ENCODE measurements at regions not wholly inside any gene's neighbourhood (a gene's known extent, or its start where the extent isn't known, plus 50 kb on each side); places are given as distances from the start of the nearest gene placed in this dataset.
"Not testable (repeated sequence)": the region's sequence is repeated elsewhere in the genome, so short reads cannot be mapped to it uniquely, and the experiment has no call there.

DNA sequence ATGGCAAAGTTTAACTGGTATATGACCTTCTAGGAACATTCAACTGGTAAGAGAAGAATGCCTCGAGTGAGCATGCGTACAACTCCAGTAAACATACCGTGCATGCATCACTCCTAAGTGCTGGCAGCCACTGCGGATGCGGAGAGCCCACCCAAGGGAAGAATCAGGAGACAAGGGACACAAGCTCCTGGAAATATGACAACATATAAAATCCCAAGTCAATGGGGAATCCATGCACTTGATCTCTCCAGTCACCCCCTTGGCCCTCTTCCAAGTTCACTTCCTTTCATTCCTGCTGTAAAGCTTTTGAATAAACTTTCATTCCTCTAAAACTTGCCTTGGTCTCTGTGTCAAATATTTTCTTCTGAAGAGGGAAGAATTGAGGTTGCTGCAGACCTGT lies 168.7 kb upstream of the TMCC3 start:
- H3K27ac ChIP-seq (ENCODE audit: low read depth, low read length) = no peak overlapping the region
- no peaks in the 10 kb centered on the region for H3K27me3 ChIP-seq (ENCODE audit: control insufficient read depth in 3 of 3, insufficient read depth in 3 of 3, low read length in 3 of 3)
- H3K36me3 ChIP-seq (ENCODE audit: control insufficient read depth in 3 of 3, insufficient read depth in 3 of 3, low read length in 3 of 3) = no peaks in the 10 kb centered on the region
- H3K9ac ChIP-seq (ENCODE audit: low read depth in 1 of 3, low read length in 3 of 3) = no peak overlapping the region
- no peak overlapping the region for H3K4me3 ChIP-seq (ENCODE audit: low read length in 3 of 3)
- no peaks in the 10 kb centered on the region for H3K4me1 ChIP-seq (ENCODE audit: control insufficient read depth in 3 of 3, insufficient read depth in 3 of 3, low read length in 3 of 3)
- peaks cover 0 to under 1% (median 0%) of the 10 kb centered on the region in 3 donors for H3K9me3 ChIP-seq (ENCODE audit: control insufficient read depth in 3 of 3, low read length in 3 of 3)

DNA sequence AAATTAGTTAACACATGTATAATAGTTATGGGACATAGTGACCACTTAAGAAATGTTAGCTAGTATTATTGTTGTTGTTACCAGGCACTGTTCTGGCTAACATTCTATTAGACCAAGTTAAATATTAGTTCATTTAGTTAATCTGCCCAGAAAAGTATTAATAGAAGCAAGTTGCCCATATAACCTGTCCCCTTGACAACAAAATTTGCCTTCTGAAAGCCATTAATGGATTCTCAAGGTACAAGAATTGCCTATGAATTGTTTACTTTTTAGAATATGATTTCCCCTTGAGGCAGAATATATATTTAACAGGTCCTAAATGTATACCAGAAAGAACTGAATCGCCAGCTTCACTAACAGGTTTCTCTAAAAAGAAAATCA lies 167.3 kb upstream of the TMCC3 start:
- H3K27me3 ChIP-seq (ENCODE audit: control insufficient read depth in 3 of 3, insufficient read depth in 3 of 3, low read length in 3 of 3) = no peaks in the 10 kb centered on the region
- H3K4me3 ChIP-seq (ENCODE audit: low read length in 3 of 3) = no peak overlapping the region
- H3K9ac ChIP-seq (ENCODE audit: low read depth in 1 of 3, low read length in 3 of 3) = no peak overlapping the region
- no peaks in the 10 kb centered on the region for H3K36me3 ChIP-seq (ENCODE audit: control insufficient read depth in 3 of 3, insufficient read depth in 3 of 3, low read length in 3 of 3)
- peaks cover 0 to 8% (median 2%) of the 10 kb centered on the region in 3 donors for H3K9me3 ChIP-seq (ENCODE audit: control insufficient read depth in 3 of 3, low read length in 3 of 3)
- no peak overlapping the region for H3K27ac ChIP-seq (ENCODE audit: low read depth, low read length)
- no peaks in the 10 kb centered on the region for H3K4me1 ChIP-seq (ENCODE audit: control insufficient read depth in 3 of 3, insufficient read depth in 3 of 3, low read length in 3 of 3)

DNA sequence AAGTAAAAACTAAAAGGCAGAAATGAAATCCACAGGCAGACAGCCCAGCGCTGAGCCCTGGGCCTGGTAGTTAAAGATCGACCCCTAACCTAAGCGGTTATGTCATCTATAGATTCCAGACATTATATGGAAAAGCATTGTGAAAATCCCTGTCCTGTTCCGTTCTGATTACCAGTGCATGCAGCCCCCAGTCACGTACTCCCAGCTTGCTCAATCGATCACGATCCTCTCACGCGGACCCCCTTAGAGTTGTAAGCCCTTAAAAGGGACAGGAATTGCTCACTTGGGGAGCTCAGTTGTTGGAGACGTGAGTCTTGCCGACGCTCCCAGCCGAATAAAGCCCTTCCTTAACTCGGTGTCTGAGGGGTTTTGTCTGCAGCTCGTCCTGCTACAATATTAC lies 166.8 kb upstream of the TMCC3 start:
- H3K27me3 ChIP-seq (ENCODE audit: control insufficient read depth in 3 of 3, insufficient read depth in 3 of 3, low read length in 3 of 3); H3K27ac ChIP-seq (ENCODE audit: low read depth, low read length); H3K4me3 ChIP-seq (ENCODE audit: low read length in 3 of 3); H3K9me3 ChIP-seq (ENCODE audit: control insufficient read depth in 3 of 3, low read length in 3 of 3); H3K9ac ChIP-seq (ENCODE audit: low read depth in 1 of 3, low read length in 3 of 3); H3K4me1 ChIP-seq (ENCODE audit: control insufficient read depth in 3 of 3, insufficient read depth in 3 of 3, low read length in 3 of 3); H3K36me3 ChIP-seq (ENCODE audit: control insufficient read depth in 3 of 3, insufficient read depth in 3 of 3, low read length in 3 of 3): not testable (repeated sequence)

DNA sequence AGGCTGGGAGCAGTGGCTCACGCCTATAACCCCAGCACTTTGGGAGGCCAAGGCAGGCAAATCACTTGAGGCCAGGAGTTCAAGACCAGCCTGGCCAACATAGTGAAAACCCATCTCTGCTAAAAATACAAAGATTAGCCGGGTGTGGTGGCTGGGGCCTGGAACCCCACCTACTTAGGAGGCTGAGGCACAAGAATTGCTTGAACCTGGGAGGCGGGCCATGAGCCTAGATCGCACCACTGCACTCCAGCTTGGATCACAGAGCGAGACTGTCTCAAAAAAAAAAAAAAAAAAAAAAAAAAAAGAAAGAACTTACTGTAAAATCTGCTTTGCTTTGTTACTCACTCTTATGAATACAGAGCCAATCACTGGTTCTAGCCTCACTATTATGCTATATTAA lies 166.4 kb upstream of the TMCC3 start:
- not testable (repeated sequence) for H3K36me3 ChIP-seq (ENCODE audit: control insufficient read depth in 3 of 3, insufficient read depth in 3 of 3, low read length in 3 of 3); H3K9me3 ChIP-seq (ENCODE audit: control insufficient read depth in 3 of 3, low read length in 3 of 3); H3K27me3 ChIP-seq (ENCODE audit: control insufficient read depth in 3 of 3, insufficient read depth in 3 of 3, low read length in 3 of 3); H3K4me1 ChIP-seq (ENCODE audit: control insufficient read depth in 3 of 3, insufficient read depth in 3 of 3, low read length in 3 of 3); H3K27ac ChIP-seq (ENCODE audit: low read depth, low read length); H3K4me3 ChIP-seq (ENCODE audit: low read length in 3 of 3); H3K9ac ChIP-seq (ENCODE audit: low read depth in 1 of 3, low read length in 3 of 3)

DNA sequence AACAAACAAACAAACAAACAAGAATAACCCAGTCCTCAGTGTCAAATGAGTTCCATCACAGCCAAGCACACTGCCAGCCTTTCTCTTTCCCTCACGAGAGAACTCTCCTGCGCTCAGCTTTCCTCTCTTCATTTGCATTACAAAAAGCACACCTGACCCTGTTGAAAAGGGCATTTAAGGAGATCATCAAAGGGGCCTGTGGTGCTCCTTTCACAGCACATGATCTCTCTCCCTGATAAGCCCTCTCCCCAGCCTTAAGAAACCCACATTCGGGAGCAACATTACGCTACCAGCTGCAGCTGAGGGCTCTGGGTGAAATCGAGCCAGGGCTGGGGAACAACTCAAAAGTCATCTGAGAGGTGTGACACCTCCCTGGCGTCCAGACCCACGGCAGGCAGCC lies 165.6 kb upstream of the TMCC3 start:
- Histone ChIP-seq H3K27me3 (ENCODE audit: control insufficient read depth in 3 of 3, insufficient read depth in 3 of 3, low read length in 3 of 3) (no peaks in the 10 kb centered on the region), H3K36me3 (ENCODE audit: control insufficient read depth in 3 of 3, insufficient read depth in 3 of 3, low read length in 3 of 3) (no peaks in the 10 kb centered on the region)

DNA sequence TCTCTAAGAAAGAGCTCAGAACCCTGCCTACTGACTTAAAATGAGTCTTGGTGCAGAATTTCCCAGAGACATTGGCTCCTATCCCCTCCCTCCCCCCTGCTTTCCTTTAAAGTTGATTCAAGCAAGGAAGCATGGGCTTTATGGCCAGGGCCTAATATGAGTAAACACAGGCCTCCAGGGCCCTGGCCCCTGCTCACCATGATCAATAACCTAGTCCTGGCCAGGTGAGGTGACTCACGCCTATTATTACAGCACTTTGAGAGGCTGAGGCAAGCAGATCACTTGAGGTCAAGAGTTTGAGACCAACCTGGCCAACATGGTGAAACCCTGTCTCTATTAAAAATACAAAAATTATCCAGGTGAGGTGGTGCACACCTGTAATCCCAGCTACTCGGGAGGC lies 165.1 kb upstream of the TMCC3 start:
- Histone ChIP-seq H3K9ac (ENCODE audit: low read depth in 1 of 3, low read length in 3 of 3) (no peak overlapping the region), H3K9me3 (ENCODE audit: control insufficient read depth in 3 of 3, low read length in 3 of 3) (peaks cover 0 to 8% (median 2%) of the 10 kb centered on the region in 3 donors), H3K36me3 (ENCODE audit: control insufficient read depth in 3 of 3, insufficient read depth in 3 of 3, low read length in 3 of 3) (no peaks in the 10 kb centered on the region), H3K27ac (ENCODE audit: low read depth, low read length) (no peak overlapping the region), H3K27me3 (ENCODE audit: control insufficient read depth in 3 of 3, insufficient read depth in 3 of 3, low read length in 3 of 3) (no peaks in the 10 kb centered on the region), H3K4me1 (ENCODE audit: control insufficient read depth in 3 of 3, insufficient read depth in 3 of 3, low read length in 3 of 3) (no peaks in the 10 kb centered on the region), H3K4me3 (ENCODE audit: low read length in 3 of 3) (no peak overlapping the region)

More for the DNA sequence above, 165.6 kb upstream of the TMCC3 start:
- Histone ChIP-seq H3K4me3 (ENCODE audit: low read length in 3 of 3) (no peak overlapping the region), H3K9ac (ENCODE audit: low read depth in 1 of 3, low read length in 3 of 3) (no peak overlapping the region), H3K9me3 (ENCODE audit: control insufficient read depth in 3 of 3, low read length in 3 of 3) (peaks cover 0 to 8% (median 2%) of the 10 kb centered on the region in 3 donors), H3K27ac (ENCODE audit: low read depth, low read length) (no peak overlapping the region), H3K4me1 (ENCODE audit: control insufficient read depth in 3 of 3, insufficient read depth in 3 of 3, low read length in 3 of 3) (no peaks in the 10 kb centered on the region)

DNA sequence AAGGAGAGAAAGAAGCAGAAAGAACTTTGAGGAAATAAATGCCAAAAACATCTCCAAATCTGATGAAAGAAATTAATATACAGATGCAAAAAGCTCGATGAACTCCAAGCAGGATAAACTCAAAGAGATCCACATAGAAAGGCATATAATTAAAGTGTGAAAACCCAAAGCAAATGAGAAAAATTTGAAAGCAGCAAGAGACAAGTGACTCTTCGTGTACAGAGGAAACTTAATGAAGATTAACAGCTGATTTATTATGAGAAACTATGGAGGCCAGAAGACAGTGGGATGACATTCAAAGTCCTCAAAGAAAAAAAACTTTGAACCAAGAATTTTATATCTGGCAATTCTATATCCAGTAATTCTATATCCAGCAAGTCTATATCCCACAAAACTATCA lies 163.0 kb upstream of the TMCC3 start:
- Histone ChIP-seq H3K4me1 (ENCODE audit: control insufficient read depth in 3 of 3, insufficient read depth in 3 of 3, low read length in 3 of 3) (no peaks in the 10 kb centered on the region), H3K27ac (ENCODE audit: low read depth, low read length) (no peak overlapping the region), H3K4me3 (ENCODE audit: low read length in 3 of 3) (no peak overlapping the region), H3K9ac (ENCODE audit: low read depth in 1 of 3, low read length in 3 of 3) (no peak overlapping the region), H3K9me3 (ENCODE audit: control insufficient read depth in 3 of 3, low read length in 3 of 3) (peaks cover 0 to 8% (median 2%) of the 10 kb centered on the region in 3 donors), H3K36me3 (ENCODE audit: control insufficient read depth in 3 of 3, insufficient read depth in 3 of 3, low read length in 3 of 3) (no peaks in the 10 kb centered on the region), H3K27me3 (ENCODE audit: control insufficient read depth in 3 of 3, insufficient read depth in 3 of 3, low read length in 3 of 3) (no peaks in the 10 kb centered on the region)

DNA sequence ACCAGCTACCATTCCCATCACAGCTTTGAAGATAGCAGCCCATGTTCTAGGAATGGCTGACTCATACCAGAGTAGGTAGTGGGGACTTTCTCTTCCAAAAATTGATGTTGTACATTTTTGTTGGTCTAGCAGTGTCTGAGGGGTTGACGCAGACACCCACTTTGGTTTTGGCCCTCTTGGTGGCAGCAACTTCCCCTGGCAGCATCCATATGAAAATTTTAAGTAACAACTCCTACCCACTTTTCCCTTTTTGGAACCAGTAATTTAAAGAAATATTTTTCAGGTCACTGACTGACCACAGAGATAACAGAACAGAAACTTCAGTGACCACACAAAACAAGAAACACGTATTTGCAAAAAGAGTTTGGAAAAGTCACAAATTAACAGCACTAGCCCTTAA lies 162.0 kb upstream of the TMCC3 start:
- Histone ChIP-seq H3K4me1 (ENCODE audit: control insufficient read depth in 3 of 3, insufficient read depth in 3 of 3, low read length in 3 of 3) (no peaks in the 10 kb centered on the region), H3K36me3 (ENCODE audit: control insufficient read depth in 3 of 3, insufficient read depth in 3 of 3, low read length in 3 of 3) (no peaks in the 10 kb centered on the region), H3K27me3 (ENCODE audit: control insufficient read depth in 3 of 3, insufficient read depth in 3 of 3, low read length in 3 of 3) (no peaks in the 10 kb centered on the region), H3K9ac (ENCODE audit: low read depth in 1 of 3, low read length in 3 of 3) (no peak overlapping the region), H3K27ac (ENCODE audit: low read depth, low read length) (no peak overlapping the region), H3K9me3 (ENCODE audit: control insufficient read depth in 3 of 3, low read length in 3 of 3) (peaks cover 0 to 8% (median 2%) of the 10 kb centered on the region in 3 donors), H3K4me3 (ENCODE audit: low read length in 3 of 3) (no peak overlapping the region)

DNA sequence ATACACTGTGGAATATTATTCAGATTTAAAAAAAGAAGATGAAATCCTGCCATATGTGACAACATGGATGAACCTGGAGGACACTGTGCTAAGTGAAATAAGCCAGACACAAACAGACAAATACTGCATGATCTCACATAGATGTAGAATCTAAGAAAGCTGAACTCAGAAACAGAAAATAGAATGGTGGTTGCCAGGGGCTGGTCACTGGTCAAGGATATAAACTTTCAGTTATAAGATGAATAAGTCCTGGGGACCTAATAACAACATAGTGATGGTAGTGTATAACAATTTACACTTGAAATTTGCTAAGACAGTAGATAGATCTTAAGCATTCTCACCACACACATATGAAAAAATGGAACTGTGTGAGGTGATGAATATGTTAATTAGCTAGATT lies 161.3 kb upstream of the TMCC3 start:
- Histone ChIP-seq H3K9ac (ENCODE audit: low read depth in 1 of 3, low read length in 3 of 3) (no peak overlapping the region), H3K27me3 (ENCODE audit: control insufficient read depth in 3 of 3, insufficient read depth in 3 of 3, low read length in 3 of 3) (no peaks in the 10 kb centered on the region), H3K27ac (ENCODE audit: low read depth, low read length) (no peak overlapping the region), H3K4me3 (ENCODE audit: low read length in 3 of 3) (no peak overlapping the region), H3K9me3 (ENCODE audit: control insufficient read depth in 3 of 3, low read length in 3 of 3) (peaks cover 0 to 8% (median 2%) of the 10 kb centered on the region in 3 donors), H3K4me1 (ENCODE audit: control insufficient read depth in 3 of 3, insufficient read depth in 3 of 3, low read length in 3 of 3) (no peaks in the 10 kb centered on the region), H3K36me3 (ENCODE audit: control insufficient read depth in 3 of 3, insufficient read depth in 3 of 3, low read length in 3 of 3) (no peaks in the 10 kb centered on the region)

DNA sequence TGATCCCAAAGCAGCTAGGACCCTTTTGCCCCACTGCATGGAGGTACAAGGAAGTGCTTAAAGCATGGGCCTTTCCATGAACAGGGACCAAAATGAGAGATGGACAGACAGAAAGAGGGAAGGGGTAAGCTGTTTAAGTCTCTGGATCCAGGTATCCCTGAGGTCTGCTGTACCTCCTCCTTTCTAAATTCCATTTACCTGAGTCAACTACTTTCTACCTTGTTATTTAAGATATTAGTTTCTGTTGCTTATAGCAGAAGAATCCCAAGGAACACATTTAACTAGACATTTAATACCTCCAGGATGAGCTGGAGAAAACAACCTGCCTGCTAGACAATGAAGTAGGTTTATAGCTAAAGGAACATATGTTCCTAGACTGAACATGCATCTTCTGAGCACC lies 157.6 kb upstream of the TMCC3 start:
- H3K27ac ChIP-seq (ENCODE audit: low read depth, low read length) = no peak overlapping the region
- H3K36me3 ChIP-seq (ENCODE audit: control insufficient read depth in 3 of 3, insufficient read depth in 3 of 3, low read length in 3 of 3) = no peaks in the 10 kb centered on the region
- H3K27me3 ChIP-seq (ENCODE audit: control insufficient read depth in 3 of 3, insufficient read depth in 3 of 3, low read length in 3 of 3) = no peaks in the 10 kb centered on the region
- no peaks in the 10 kb centered on the region for H3K4me1 ChIP-seq (ENCODE audit: control insufficient read depth in 3 of 3, insufficient read depth in 3 of 3, low read length in 3 of 3)
- no peak overlapping the region for H3K4me3 ChIP-seq (ENCODE audit: low read length in 3 of 3)
- H3K9ac ChIP-seq (ENCODE audit: low read depth in 1 of 3, low read length in 3 of 3) = no peak overlapping the region
- H3K9me3 ChIP-seq (ENCODE audit: control insufficient read depth in 3 of 3, low read length in 3 of 3) = no peaks in the 10 kb centered on the region

DNA sequence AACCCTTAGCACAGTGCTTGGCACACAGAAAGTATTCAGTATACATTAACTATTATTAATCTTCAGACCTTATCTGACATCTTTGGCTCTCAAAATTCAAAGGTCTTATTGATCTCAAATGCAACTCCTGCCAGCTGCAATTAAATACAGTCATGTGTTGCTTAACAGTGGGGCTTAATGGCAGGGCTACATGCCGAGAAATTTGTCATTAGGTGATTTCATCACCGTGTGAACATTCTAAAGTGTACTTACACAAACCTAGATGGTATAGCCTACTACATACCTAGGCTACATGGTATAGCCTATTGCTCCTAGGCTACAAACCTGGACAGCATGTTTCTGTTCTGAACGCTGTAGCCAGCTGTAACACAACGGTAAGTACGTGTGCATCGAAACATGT lies 156.3 kb upstream of the TMCC3 start:
- H3K36me3 ChIP-seq (ENCODE audit: control insufficient read depth in 3 of 3, insufficient read depth in 3 of 3, low read length in 3 of 3) = no peaks in the 10 kb centered on the region
- no peak overlapping the region for H3K4me3 ChIP-seq (ENCODE audit: low read length in 3 of 3)
- H3K9me3 ChIP-seq (ENCODE audit: control insufficient read depth in 3 of 3, low read length in 3 of 3) = no peaks in the 10 kb centered on the region
- H3K27ac ChIP-seq (ENCODE audit: low read depth, low read length) = no peak overlapping the region
- no peaks in the 10 kb centered on the region for H3K4me1 ChIP-seq (ENCODE audit: control insufficient read depth in 3 of 3, insufficient read depth in 3 of 3, low read length in 3 of 3)
- no peaks in the 10 kb centered on the region for H3K27me3 ChIP-seq (ENCODE audit: control insufficient read depth in 3 of 3, insufficient read depth in 3 of 3, low read length in 3 of 3)
- H3K9ac ChIP-seq (ENCODE audit: low read depth in 1 of 3, low read length in 3 of 3) = no peak overlapping the region

Measured in skeletal muscle tissue (tissue), 3 donors.